K562 (cell line): ENCODE measurements at regions not wholly inside any gene's neighbourhood (a gene's known extent, or its start where the extent isn't known, plus 50 kb on each side); places are given as distances from the start of the nearest gene placed in this dataset.

Experiments
- BRF1 ChIP-seq: IDR thresholded peaks from 3 replicates; pipeline ENCODE4 v1.6.1; 2011; ENCODE audit warnings: borderline replicate concordance, mild to moderate bottlenecking; ENCODE audit not compliant: insufficient read length; ENCODE audit errors: extremely low read depth
- FOS ChIP-seq: IDR thresholded peaks from 3 replicates; pipeline ENCODE4 v1.6.1; 2011; ENCODE audit not compliant: insufficient read length; ENCODE audit errors: extremely low read depth
- HDAC1 ChIP-seq, 2 experiments: fragments of 450-650 bp; IDR thresholded peaks; 2 replicates each; pipeline ENCODE4 v1.6.1; 2016 to 2017; ENCODE audit warnings: inconsistent platforms in 1 of 2, mild to moderate bottlenecking in 1 of 2, moderate library complexity in 1 of 2
- HDAC3 ChIP-seq: fragments of 450-650 bp; IDR thresholded peaks from 2 replicates; pipeline ENCODE4 v1.6.1; 2018; ENCODE audit warnings: borderline replicate concordance, mild to moderate bottlenecking, moderate library complexity; ENCODE audit not compliant: partially characterized antibody
- POLR2AphosphoS5 ChIP-seq: IDR thresholded peaks from 2 replicates; pipeline ENCODE4 v1.6.1; 2011; ENCODE audit warnings: mild to moderate bottlenecking, low read depth, low read length, moderate library complexity; ENCODE audit not compliant: control insufficient read depth, insufficient read depth
- TRIM28 ChIP-seq: fragments of 450-650 bp; IDR thresholded peaks from 2 replicates; pipeline ENCODE4 v1.6.1; 2017
- ZNF224 ChIP-seq: sonication (generic); formaldehyde crosslinking; IDR thresholded peaks from 2 replicates; pipeline ENCODE4 v1.8.0; 2022; ENCODE audit warnings: mild to moderate bottlenecking, missing genetic modification reagents
- ZNF584 ChIP-seq: fragments of 200-800 bp; sonication (Bioruptor generic); IDR thresholded peaks from 2 replicates; pipeline ENCODE4 v1.6.1; 2016; ENCODE audit warnings: low read depth, mild to moderate bottlenecking, missing genetic modification characterization, missing compliant biosample characterization
- TF ChIP-seq, protein P1 (sequence below), 3 experiments: IDR thresholded peaks in 2 of 3; conservative IDR thresholded peaks in 1 of 3; 2 replicates each; pipeline ENCODE4 v1.5.1; 2011 to 2012; ENCODE audit warnings: low read length in 3 of 3, mild to moderate bottlenecking in 3 of 3, control low read depth in 2 of 3, improper control_type of control experiment in 1 of 3, inconsistent platforms in 1 of 3, low read depth in 1 of 3, mixed read lengths in 1 of 3, moderate library complexity in 1 of 3; ENCODE audit not compliant: insufficient read depth in 2 of 3
- TF ChIP-seq, protein P2 (sequence below): fragments of 450-650 bp; conservative IDR thresholded peaks from 2 replicates; pipeline ENCODE4 v1.6.1; 2016; ENCODE audit warnings: missing genetic modification characterization, low read depth, mild to moderate bottlenecking, control low read depth, missing compliant biosample characterization
- TF ChIP-seq, protein P3 (sequence below): sonication (generic); formaldehyde crosslinking; IDR thresholded peaks from 2 replicates; pipeline ENCODE4 v1.5.0; 2020; ENCODE audit warnings: missing genetic modification reagents
- TF ChIP-seq, protein P4 (sequence below): sonication (generic); formaldehyde crosslinking; IDR thresholded peaks from 2 replicates; pipeline ENCODE4 v1.8.1; 2023; ENCODE audit warnings: mild to moderate bottlenecking, missing genetic modification reagents

DNA sequence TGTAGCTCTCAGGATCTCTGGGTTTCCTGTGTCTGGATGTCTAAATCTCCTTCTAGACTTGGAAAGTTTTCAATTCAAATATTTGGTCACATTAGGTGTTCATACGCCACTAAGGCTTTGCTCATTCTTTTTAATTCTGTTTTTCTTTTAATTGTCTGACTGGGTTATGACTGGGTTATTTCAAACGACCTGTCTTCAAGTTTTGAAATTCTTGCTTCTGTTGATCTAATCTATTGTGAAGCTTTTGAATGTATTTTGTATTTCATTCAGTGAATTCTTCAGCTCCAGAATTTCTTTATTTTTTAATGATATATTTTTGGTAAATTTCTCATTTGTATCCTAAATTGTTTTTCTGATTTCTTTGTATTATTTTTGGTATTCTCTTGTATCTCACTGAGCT is 81.0 kb upstream of the PCDH10 start:
- TF ChIP-seq, protein P1, sequence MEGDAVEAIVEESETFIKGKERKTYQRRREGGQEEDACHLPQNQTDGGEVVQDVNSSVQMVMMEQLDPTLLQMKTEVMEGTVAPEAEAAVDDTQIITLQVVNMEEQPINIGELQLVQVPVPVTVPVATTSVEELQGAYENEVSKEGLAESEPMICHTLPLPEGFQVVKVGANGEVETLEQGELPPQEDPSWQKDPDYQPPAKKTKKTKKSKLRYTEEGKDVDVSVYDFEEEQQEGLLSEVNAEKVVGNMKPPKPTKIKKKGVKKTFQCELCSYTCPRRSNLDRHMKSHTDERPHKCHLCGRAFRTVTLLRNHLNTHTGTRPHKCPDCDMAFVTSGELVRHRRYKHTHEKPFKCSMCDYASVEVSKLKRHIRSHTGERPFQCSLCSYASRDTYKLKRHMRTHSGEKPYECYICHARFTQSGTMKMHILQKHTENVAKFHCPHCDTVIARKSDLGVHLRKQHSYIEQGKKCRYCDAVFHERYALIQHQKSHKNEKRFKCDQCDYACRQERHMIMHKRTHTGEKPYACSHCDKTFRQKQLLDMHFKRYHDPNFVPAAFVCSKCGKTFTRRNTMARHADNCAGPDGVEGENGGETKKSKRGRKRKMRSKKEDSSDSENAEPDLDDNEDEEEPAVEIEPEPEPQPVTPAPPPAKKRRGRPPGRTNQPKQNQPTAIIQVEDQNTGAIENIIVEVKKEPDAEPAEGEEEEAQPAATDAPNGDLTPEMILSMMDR (IDR thresholded peaks at IDR 0.05 in 2 of 3, conservative IDR thresholded peaks at IDR 0.05 in 1 of 3; ENCODE audit: insufficient read depth in 2 of 3, low read depth in 1 of 3, low read length in 3 of 3), result no peak
- TF ChIP-seq, protein P2, sequence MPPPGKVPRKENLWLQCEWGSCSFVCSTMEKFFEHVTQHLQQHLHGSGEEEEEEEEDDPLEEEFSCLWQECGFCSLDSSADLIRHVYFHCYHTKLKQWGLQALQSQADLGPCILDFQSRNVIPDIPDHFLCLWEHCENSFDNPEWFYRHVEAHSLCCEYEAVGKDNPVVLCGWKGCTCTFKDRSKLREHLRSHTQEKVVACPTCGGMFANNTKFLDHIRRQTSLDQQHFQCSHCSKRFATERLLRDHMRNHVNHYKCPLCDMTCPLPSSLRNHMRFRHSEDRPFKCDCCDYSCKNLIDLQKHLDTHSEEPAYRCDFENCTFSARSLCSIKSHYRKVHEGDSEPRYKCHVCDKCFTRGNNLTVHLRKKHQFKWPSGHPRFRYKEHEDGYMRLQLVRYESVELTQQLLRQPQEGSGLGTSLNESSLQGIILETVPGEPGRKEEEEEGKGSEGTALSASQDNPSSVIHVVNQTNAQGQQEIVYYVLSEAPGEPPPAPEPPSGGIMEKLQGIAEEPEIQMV (tag), result no peak
- TF ChIP-seq POLR2AphosphoS5 (no peak), ZNF224 (CRISPR knock-in tag) (no peak), FOS (no peak), HDAC3 (no peak), ZNF584 (CRISPR knock-in tag) (no peak), TRIM28 (peak; percentile 81), BRF1 (no peak), HDAC1 (IDR thresholded peaks at IDR 0.05) (no peak)
- TF ChIP-seq, protein P3, sequence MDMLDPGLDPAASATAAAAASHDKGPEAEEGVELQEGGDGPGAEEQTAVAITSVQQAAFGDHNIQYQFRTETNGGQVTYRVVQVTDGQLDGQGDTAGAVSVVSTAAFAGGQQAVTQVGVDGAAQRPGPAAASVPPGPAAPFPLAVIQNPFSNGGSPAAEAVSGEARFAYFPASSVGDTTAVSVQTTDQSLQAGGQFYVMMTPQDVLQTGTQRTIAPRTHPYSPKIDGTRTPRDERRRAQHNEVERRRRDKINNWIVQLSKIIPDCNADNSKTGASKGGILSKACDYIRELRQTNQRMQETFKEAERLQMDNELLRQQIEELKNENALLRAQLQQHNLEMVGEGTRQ, result no peak
- TF ChIP-seq, protein P4, sequence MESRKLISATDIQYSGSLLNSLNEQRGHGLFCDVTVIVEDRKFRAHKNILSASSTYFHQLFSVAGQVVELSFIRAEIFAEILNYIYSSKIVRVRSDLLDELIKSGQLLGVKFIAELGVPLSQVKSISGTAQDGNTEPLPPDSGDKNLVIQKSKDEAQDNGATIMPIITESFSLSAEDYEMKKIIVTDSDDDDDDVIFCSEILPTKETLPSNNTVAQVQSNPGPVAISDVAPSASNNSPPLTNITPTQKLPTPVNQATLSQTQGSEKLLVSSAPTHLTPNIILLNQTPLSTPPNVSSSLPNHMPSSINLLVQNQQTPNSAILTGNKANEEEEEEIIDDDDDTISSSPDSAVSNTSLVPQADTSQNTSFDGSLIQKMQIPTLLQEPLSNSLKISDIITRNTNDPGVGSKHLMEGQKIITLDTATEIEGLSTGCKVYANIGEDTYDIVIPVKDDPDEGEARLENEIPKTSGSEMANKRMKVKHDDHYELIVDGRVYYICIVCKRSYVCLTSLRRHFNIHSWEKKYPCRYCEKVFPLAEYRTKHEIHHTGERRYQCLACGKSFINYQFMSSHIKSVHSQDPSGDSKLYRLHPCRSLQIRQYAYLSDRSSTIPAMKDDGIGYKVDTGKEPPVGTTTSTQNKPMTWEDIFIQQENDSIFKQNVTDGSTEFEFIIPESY (CRISPR knock-in tag), result no peak
